ENCODE measurements at regions not wholly inside any gene's neighbourhood (a gene's known extent, or its start where the extent isn't known, plus 50 kb on each side); places are given as distances from the start of the nearest gene placed in this dataset.

DNA sequence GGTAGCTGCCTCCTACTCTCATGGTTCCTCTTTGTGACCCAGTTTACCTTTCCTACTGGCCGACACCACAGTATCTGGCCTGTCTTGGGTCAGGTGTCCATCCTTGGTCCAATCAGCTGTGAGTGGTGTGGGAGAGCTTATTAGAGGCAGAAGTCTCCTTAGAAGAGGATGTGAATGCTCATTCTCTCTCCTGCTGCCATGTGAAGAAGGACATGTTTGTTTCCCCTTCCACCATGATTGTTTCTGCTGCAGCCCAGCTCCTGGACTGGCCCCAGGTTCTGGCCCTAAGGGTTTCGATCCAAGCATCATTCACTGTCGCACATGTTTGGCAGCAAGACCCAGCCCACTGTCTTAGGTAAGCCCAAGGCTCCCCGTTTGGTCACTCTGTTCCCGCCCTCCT lies 55.3 kb upstream of the TGIF1 start:
- CTCF ChIA-PET: no interaction called here
- no peaks in the 10 kb centered on the region for H3K4me1 Mint-ChIP-seq (ENCODE audit: low read depth)
- POLR2A ChIA-PET: no interaction called here
- DNase-seq: no peak
- no peak overlapping the region for H3K4me3 Mint-ChIP-seq
- ATAC-seq: no peak
- peaks cover 1% of the 10 kb centered on the region for H3K27me3 Mint-ChIP-seq (ENCODE audit: low read depth)
- H3K36me3 Mint-ChIP-seq (ENCODE audit: low read depth): no peaks in the 10 kb centered on the region
- H3K27ac Mint-ChIP-seq: no peak overlapping the region
- peaks cover 17% of the 10 kb centered on the region for H3K9me3 Mint-ChIP-seq (ENCODE audit: insufficient read depth)

DNA sequence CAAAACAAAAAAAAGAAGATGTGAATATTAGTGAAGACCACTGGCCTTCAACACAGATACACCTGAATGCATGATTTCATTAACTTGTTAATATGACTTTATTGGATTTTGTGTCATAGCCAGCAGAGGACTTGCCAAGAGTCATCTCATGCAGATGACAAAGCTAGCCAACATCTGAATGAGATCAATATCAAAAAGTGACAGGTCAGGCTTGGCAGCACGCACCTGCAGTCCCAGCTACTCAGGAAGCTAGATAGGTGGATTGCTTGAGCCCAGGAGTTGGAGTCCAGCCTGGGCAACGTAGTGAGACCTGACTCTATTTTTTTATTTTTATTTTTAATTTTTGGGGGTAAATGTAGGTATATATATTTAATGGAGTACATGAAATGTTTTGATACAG lies 54.5 kb upstream of the TGIF1 start:
- ATAC-seq: no peak

DNA sequence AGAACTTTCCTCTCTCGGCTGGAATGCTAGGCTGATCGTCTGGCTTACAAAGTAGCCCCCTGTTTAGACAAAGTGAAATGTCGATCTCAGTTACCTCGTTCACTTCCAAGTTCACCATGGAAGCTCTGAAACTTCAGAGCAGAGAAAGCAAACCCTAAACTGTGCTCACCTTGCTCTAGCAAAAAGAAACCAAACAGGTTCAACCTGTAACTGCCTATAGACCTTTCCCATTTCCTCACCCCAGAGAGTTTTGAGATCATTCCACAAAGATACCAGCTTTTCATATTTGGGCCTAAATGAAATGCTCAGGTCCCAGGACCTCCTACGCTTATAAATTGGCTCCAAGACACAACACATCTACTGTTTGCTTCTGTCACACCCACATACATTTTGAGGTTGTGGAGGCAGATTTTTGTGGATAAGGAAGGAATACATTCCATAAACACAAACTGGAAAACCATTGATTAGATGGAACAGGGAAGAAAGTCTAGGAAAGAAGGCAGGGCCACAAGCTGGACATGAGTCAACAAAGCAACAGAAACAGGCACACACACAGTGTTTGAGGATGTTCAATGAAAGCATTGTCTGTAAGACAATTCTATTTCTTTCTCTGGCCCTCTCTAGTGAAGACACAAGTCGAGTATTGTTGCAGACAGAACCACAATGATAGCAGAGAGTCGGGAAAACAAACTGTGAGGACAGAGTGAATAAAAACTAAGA lies 52.8 kb upstream of the TGIF1 start:
- no peaks in the 10 kb centered on the region for H3K36me3 Mint-ChIP-seq (ENCODE audit: low read depth)
- H3K4me3 Mint-ChIP-seq: no peak overlapping the region
- no peaks in the 10 kb centered on the region for H3K4me1 Mint-ChIP-seq (ENCODE audit: low read depth)
- H3K9me3 Mint-ChIP-seq (ENCODE audit: insufficient read depth): peaks cover 19% of the 10 kb centered on the region
- peaks cover 2% of the 10 kb centered on the region for H3K27me3 Mint-ChIP-seq (ENCODE audit: low read depth)
- ATAC-seq (no peak), DNase-seq (no peak)
- ChIA-PET POLR2A (no interaction called here), CTCF (interaction anchor here (0.9 kb wide), 1 partner anchor 10 kb away, joined by 3 read pairs; no protein-coding TSS in a partner anchor)
- no peak overlapping the region for H3K27ac Mint-ChIP-seq

More for the DNA sequence above, 54.5 kb upstream of the TGIF1 start:
- no peaks in the 10 kb centered on the region for H3K4me1 Mint-ChIP-seq (ENCODE audit: low read depth)
- no peak overlapping the region for H3K27ac Mint-ChIP-seq
- no peaks in the 10 kb centered on the region for H3K36me3 Mint-ChIP-seq (ENCODE audit: low read depth)
- DNase-seq: no peak
- H3K27me3 Mint-ChIP-seq (ENCODE audit: low read depth): peaks cover 2% of the 10 kb centered on the region
- H3K9me3 Mint-ChIP-seq (ENCODE audit: insufficient read depth): peaks cover 17% of the 10 kb centered on the region
- CTCF ChIA-PET: no interaction called here
- POLR2A ChIA-PET: no interaction called here
- no peak overlapping the region for H3K4me3 Mint-ChIP-seq

DNA sequence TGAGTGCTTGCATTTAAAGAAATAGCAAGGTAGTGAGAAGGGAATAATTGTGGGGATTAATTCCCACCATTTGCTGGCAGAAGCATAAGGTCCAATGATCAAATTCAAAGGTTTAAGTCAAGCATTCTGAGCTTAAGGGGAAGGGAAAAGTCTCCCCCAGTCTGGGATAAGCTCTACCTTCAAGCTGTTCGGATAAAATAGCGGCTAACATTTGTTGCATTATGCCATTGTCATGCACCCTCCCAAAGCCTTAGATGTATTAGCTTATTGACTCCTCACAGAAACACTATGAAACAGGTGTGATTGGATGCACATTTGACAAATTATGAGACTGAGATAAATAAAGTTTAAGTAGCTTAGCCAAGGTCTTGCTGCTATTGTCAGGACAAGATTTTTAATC lies 52.2 kb upstream of the TGIF1 start:
- Mint-ChIP-seq H3K4me1 (ENCODE audit: low read depth) (peaks cover under 1% of the 10 kb centered on the region), H3K27ac (no peak overlapping the region), H3K9me3 (ENCODE audit: insufficient read depth) (peaks cover 19% of the 10 kb centered on the region), H3K4me3 (no peak overlapping the region), H3K27me3 (ENCODE audit: low read depth) (peaks cover 2% of the 10 kb centered on the region), H3K36me3 (ENCODE audit: low read depth) (no peaks in the 10 kb centered on the region)
- POLR2A ChIA-PET: no interaction called here
- CTCF ChIA-PET: no interaction called here
- DNase-seq (no peak), ATAC-seq (no peak)
